Muscle of arm (tissue), 1 donor: ENCODE measurements at regions not wholly inside any gene's neighbourhood (a gene's known extent, or its start where the extent isn't known, plus 50 kb on each side); places are given as distances from the start of the nearest gene placed in this dataset.
A peak's percentile ranks its signal among the peaks of the same experiment; 100 is the strongest.

Source experiments
- DNase-seq: peaks from one replicate; pipeline ENCODE4 v3.0.0-alpha.2; 2013

DNA sequence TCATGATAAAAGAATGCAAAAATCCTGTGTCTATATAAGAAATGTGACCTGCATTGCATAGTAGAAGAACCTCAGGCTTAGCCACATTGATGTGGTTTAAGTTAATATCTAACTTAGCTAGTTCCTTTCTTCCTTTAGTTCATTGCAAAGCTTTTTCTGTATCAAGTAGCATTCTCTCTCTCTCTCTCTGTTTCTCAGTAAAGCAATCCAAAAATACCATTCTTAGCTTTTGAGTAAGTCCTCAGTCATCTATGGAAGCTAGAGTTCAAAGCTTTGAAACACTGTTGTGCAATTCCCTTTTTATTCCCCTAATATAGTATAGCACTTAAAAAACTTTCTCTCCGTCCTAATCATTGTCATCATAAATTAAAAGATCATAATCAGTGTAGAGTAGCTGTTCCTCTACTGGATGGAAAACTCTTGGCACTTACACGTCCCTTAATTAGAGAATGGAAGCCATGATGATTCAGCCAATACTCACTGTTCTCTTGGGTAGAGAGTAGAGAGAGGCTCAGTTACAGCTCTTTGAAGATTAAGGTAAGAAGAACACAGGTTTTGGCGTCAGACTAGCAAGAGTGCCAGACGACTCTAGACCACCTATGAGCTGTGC, 350.3 kb upstream of the LYPLAL1 start:
- no peak for DNase-seq

DNA sequence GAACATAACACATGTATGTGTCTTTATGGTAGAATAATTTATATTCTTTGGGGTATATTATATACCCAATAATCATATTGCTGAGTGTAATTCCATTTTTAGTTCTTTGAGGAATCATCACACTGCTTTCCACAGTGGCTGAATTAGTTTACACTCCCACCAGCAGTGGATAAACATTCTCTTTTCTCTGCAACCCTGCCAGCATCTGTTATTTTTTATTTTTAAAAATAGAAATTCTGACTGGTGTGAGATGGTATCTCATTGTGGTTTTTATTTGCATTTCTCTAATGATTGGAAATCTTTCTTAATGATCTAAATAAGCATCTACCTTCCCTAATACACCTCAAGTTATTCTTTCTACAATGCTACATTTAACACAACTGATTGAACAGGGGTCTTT, 346.2 kb upstream of the LYPLAL1 start:
- no peak for DNase-seq

DNA sequence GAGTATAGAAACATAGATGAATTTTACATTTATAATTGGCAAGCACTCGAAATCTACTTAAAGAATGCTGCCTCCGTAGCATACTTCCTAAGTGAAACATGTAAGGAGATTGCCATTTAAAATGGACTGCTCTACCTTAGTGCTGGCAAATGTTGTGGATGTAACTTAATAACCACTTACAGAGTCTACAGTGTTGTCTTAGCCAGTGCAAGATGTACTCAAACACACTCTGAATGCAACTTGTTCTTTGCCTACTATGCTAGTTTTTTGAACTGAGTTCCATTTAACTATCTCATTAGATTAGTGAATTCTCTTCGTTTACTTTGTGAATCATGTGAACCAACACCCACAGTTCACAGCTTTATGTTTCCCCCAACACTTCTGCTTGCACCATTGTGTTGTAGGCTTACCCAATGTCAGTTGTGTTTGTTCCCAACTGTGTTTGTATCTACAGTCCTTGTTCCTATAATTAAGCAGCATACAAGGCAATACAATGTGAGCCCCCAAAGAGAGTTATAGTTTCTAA, 345.5 kb upstream of the LYPLAL1 start:
- DNase-seq, result no peak

DNA sequence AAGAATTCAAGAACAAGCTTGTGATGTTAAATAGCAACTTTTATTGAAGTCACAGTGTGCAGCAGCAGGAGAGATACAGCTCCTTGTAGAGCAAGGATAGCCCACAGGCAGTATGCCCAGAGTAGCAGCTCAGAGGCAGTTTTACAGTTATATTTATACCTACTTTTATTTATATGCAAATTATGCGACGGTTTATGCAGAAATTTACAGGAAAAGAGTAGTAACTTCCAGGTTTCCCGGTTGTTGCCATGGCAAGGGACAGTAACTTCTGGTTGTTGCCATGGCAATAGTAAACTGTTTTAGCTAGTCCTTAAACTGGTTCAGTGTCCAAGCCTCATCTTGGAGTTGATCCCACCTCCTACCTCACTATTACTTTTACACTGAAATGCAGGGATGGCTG, 344.6 kb upstream of the LYPLAL1 start:
- peak; percentile 66 for DNase-seq

DNA sequence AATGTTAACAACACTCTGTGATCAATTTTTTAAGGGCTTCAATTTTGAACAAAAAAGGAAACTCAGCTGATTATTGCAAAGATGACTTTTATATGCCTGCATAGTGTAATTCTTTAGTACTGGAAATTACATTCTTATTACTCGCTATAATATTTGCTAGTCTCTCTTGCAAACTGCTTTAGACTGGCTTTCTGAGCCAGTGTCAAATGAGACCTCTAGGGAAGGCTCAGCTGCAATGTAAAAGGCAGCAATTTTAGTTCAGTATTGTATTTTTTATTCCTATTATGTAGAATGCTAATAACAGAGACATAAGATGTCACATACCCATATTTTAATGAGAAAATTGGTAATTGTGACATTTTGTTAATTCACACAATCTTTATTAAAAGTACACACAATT, 338.1 kb upstream of the LYPLAL1 start:
- DNase-seq, result no peak

DNA sequence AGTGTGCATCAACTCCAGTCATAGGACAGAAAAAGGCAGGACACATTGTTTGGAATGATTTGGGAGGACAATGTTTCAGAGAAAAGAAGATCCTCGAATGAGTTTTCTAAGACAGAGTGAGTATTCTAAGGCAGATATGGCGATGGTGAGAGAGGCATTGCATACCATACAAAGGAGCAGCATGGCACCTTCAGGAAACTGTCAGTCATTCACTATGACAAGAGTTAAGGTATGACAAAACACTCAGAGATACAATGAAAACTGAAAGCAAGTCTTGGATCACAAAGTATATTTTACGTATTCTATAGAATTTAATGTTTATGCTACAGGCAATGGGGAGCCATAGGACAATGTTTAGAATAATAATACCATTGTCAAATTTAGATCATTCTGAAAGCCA, 337.4 kb upstream of the LYPLAL1 start:
- no peak for DNase-seq

DNA sequence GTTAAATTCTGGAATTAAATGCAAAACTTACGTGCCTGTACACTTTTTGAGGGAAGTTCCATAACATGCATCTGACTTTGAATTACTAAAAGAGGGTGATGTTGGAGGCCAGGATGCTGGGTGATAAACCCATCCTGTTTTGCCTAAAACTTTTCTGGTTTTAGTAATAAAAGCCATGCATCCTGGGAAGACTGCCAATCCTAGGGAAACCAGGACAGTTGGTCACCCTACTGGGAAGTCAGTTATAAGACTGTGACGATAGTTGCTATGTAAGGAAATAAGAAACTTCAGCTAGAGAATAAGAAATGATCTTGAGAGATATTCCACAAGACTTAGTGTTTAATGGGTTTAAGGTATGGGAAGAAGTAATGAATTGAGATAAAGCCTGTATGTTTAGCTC, 336.6 kb upstream of the LYPLAL1 start:
- DNase-seq, result no peak

DNA sequence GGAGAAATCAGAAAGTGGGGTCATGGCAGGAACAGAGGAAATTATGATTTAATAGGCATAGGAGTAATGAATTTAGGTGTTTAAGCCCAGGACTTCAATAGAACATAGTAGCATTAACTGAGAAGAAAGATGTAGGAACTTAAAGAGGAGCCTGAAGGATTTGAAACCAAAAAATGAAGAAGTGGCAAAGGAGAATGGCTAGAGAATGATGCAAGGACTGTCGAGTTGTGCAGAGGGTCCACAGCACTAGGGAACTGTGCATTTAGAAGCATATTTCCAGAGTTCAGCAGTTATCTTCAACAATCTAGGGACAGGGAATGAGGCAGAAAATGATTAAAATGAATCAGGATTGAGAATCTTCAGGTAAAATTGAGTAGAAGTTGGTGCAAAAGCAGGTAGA, 328.1 kb upstream of the LYPLAL1 start:
- no peak for DNase-seq

DNA sequence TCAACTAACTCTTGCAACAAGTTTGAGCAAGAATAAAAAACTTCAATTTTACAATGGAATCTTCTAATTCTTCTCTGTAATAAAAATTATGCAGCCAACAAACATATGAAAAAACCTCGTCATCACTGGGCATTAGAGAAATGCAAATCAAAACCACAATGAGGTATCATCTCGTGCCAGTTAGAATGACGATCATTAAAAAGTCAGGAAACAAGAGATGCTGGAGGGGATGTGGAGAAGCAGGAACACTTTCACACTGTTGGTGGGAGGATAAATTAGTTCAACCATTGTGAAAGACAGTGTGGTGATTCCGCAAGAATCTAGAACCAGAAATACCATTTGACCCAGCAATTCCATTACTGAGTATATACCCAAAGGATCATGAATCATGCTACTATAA, 327.5 kb upstream of the LYPLAL1 start:
- no peak for DNase-seq

DNA sequence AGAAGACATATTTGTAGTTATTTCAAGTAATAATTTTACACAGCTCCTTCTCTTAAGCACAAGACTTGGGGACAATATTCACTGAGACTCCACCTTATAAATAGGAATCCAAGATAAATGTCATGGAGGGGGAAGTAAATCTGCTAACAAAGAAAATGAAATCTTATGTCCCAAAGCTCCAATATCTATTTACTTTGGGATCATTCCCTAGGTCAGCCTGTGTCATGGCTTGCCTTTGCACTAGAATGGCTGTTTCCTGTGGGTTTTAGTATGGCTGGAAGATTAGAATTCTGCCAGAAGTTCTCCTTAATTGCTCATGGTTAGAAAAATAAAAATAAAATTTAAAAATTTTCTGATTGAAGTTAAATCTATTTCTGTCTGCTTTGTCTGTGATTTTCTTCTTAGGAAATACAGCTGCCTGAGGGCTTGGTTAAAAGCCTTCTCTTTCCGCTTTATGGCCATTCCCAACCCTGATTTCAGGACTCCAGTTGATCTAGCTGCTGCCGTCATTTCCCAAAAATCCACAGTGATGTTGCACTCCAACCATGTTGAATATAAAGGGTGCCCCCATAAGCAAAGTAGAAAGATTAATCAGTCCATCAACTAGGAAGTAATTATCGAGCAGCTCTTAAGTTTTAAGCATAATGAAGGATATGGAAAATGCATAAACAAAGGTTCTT, 326.4 kb upstream of the LYPLAL1 start:
- no peak for DNase-seq

DNA sequence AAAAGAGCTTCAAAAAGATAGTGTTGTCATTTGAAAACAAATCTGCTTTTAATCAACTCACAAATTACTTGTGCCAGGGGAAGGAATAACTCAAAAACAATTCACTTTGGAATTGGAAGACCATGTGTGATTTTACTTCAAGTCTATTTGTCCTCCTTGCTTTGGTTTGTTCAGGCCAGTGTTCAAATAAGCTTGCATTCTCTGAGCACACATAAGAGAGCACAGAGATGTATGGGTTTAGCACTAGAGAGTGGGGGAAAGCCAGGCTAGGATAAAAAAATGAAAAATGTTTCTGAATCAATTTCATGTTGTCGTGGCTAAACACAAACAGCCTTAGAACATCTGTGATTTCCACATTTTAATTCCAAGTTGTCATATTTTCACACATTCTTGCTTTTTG, 325.7 kb upstream of the LYPLAL1 start:
- DNase-seq, result no peak

DNA sequence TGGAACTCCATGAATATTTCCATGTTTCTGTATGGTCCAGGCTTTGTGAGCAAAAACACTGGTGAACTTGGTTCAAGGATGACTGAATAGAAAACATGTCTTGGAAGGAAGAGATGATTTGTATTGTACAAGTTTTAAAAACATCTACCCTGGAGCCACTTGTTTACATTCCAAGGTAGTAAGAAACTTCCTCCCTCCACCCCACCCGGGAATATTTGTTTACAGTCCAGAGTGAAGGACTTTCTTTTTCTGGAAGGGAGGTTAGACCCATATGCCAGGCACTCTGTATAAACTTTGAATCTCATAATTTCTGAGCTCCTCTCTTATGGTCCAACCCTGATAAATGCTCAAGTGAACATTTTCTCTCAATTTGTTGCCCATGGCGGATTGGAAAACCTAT, 323.3 kb upstream of the LYPLAL1 start:
- DNase-seq, result no peak

DNA sequence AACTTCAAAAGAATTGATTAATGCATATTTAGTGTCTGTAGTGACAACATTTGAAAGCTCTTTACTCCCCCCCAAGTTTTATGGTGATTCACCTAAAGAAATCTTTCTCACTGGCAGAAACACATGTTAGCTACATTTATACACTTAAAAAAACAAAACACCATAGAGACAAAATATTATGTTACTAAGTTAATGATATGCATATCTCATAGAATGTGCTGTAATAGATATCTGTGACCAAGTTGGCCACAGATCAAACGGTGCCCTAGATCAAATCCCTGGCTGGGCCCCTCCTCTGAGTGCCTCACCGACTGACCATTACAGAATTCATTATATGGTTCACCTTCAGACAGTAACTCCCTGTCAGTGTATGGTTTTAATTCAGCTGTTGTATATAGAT, 322.1 kb upstream of the LYPLAL1 start:
- no peak for DNase-seq

DNA sequence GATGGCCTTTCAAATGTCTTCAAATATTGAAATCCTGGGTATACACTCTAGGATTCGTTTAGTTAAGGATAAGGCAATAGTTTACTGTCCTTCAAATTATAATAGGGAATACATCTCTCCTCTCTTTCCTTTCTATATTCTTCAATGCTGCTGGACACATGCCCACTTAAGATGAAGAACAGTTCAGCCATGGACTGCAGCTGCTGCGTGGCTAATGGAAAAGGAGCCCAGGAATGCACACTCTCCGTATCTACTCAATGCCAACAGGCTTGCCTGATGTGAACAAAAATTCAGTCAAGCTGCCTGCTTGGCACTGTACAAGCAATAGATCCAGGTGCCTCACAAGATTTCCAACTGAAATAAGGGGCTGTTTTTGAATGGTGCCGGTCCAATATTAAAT, 321.2 kb upstream of the LYPLAL1 start:
- peak; percentile 56 for DNase-seq

DNA sequence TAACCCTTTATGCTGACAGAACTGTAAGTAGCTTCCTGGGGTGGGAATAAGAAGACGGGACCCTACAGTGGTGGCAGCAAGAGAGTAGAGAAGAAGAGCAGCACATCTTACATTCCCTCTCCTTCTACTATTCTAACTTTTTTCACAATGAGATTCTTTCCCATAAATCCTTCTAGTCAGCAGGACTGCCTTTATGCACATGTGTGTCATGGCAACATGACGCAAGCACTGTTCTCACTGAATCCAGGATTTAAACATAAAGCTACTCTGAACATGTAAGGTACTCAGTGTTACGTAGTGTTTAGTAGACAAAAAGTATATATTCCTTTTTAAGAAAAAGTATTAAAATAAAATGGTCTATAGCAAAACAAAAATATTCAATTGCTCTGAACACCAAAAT, 309.7 kb upstream of the LYPLAL1 start:
- no peak for DNase-seq

DNA sequence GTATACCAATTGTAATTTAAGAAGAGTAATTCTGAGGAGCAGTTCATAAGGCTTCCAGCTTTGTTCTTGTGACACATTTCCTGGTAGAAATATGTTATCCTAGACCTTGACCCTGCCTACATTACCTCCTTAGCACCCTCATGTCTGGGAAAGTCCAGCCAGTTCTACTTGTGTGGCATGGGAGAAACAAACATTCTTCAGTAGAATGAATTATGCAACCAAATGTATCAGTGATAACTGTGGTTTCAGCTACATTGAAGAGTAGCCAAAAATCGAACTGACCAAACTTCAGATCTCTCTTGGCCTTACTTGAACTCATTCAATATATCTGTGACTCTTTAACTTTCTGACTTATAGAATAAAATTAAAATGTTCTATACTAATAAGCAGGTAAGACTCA, 308.1 kb upstream of the LYPLAL1 start:
- no peak for DNase-seq

DNA sequence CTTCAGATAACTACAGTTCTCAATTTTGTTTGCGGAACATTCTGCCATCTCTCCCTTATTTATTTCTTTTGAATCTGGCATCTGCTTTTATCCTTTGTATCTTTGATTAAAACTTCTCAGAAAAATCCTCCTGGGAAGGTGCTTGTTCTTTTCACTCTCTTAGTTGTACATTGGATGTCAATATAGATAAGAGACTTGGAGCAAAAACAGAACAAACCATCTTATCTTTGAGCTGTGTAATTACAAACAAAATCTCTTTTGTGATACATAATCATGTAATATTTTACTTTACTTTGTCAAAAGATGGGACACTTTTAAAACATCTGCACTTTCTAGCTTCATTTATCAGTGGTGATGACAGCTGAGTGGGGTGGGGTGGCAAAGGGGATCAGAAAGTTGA, 307.2 kb upstream of the LYPLAL1 start:
- no peak for DNase-seq

DNA sequence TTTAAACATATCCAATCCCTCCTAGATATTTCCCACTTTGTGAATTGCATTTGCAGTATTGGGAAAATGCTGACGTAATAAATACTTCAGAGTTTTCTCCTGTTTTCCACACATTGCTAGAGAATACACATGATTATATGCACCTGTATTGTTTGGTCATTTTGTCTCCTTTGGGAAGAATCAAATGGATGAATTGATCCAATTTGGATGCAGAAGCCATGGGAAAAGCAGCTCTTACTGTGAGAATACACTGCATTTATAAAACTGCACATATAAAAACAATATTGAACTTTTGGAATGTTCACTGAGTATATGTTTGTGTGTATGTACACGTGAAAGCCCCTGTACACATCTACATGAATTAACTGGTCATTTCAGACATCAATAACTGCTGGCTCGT, 306.6 kb upstream of the LYPLAL1 start:
- peak; percentile 51 for DNase-seq

DNA sequence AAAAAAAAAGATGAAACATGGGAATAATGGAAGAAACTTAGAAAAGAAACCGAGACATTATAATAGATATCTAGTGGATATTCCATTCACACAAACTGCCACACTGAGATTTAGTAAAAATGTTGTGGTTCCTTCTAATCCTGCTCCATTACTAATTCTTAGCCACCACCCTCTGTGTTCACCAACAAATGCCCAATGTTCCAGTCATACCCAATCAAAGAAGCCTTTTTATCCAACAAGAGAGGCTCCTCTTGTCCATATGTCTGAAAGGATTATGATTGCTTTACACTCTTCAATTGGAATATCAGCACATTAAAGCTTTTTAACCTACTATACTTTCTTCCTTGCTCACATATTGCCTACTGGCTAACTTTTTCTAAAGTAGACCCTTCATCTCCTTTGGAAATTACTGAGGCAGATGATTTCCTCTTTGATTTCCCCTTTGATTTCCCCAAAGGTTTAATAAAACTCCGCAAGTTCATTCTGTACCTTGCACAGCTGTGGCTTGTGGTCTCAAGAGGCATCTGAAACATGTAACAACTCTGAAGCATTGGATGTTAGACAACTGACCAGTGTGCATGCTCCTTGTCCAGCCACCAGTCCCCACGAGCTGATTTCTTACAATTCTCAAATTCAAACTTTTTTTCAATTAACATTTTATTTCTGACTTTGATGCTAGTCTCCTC, 305.6 kb upstream of the LYPLAL1 start:
- DNase-seq, result no peak

DNA sequence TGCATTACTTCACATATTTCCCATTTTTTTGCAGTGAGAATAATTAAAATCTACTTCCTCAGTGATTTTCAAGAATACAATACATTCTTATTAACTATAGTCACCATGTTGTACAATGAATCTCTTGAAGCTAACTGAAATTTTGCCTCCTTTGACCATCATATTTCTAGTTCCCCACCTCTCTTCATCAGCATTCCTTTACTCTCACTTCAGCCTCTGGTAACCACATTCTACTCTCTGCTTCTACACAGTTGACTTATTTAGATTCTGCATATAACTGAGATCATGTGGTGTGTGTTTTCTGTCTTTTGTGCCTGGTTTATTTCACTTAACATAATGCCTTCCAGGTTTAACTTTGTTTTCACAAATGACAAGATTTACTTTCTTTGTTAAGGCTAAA, 304.4 kb upstream of the LYPLAL1 start:
- DNase-seq, result no peak

DNA sequence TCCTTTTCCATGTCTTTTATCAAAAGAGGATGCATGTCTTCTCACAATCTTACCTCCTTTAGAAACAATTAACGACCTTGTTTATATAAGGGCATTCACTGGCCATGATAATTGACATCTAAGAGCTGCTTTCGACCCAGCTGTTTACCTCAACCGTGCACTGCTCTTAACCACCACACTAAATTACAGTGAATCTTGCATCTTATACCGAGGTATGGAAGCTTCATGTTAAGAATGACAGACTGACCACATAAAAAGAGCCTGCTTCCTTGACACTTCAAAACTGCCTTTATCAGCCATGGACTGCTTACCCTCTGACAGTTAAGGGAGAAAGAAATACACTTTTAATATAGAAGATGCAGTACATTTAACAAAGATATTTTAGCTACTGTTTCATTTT, 301.7 kb upstream of the LYPLAL1 start:
- DNase-seq, result no peak

DNA sequence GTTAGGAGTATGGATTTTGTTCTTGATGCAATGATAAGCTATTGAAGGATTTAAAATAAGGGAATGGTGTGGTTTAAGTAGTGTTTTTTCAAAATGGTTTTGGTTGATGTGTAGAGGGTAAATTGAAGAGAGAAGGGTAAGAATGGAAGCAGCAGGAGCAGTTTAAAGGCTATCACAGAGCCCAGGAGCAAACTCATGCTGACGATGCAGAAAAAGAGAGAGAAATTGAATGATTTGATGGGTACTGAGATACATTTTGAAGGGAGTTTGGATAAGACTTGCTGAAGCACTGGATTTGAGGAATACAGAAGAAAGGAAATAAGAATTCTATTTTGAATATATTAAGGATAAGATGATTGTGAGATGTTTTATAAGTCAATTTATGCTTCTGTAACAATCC, 300.8 kb upstream of the LYPLAL1 start:
- DNase-seq, result no peak

DNA sequence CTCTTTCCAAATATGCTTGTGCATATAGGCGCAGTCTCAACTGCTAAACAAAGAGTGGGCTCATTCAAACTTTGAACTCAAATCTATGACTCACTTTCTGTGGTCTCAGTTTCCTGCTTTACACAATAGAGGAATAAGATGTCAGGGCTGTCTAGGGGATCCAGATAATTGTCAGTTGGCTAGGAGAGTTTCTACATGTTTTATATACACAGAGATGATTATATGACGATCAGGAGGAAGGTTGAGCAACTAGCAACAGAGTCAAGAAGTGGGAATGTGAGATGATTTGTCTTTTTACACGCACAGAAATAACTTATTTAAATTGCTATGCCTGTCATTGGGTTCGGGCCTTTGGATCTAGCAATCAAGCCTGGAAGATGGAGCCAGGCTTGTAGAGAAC, 299.4 kb upstream of the LYPLAL1 start:
- no peak for DNase-seq
